GM13976 (cell line): ENCODE measurements at regions not wholly inside any gene's neighbourhood (a gene's known extent, or its start where the extent isn't known, plus 50 kb on each side); places are given as distances from the start of the nearest gene placed in this dataset.

Experiments used
- DNase-seq: peaks from one replicate; pipeline ENCODE4 v3.0.0; 2012; ENCODE audit warnings: low spot score
- in situ Hi-C: fragments of 300-500 bp; cut with MboI; formaldehyde crosslinking; loops from one replicate; pipeline ENCODE4 v1.12.0; 2022; ENCODE audit warnings: low sequenced_read_pairs, mixed read lengths, inconsistent platforms; ENCODE audit not compliant: unreplicated experiment
- TF ChIP-seq, protein P1 (sequence below): IDR thresholded peaks from 2 replicates; pipeline ENCODE4 v1.5.1; 2012; ENCODE audit warnings: borderline replicate concordance, mild to moderate bottlenecking; ENCODE audit not compliant: insufficient read depth; ENCODE audit errors: extremely low read depth, missing control alignments, control extremely low read depth

DNA sequence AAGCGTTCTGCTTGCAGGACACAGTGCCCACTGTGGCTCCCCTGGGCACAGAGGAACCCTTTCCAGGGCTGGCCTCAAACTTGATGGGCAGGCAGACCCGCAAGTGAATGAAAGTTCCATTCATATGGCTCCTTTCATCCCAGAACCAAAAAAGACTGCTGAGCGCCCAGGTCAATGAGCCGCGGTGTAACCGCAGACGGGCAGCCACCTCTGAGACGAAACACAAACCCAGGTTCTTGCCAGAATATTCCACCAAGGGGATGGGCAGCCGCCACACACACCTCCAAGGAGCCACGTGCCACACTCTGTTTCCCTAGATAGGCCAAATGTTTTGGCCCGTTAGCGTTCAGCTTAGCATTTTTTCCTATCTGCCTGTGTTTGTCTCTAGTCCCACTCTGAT, 82.8 kb upstream of the IGF1R start:
- in situ Hi-C loops = no loop called here
- TF ChIP-seq, protein P1, sequence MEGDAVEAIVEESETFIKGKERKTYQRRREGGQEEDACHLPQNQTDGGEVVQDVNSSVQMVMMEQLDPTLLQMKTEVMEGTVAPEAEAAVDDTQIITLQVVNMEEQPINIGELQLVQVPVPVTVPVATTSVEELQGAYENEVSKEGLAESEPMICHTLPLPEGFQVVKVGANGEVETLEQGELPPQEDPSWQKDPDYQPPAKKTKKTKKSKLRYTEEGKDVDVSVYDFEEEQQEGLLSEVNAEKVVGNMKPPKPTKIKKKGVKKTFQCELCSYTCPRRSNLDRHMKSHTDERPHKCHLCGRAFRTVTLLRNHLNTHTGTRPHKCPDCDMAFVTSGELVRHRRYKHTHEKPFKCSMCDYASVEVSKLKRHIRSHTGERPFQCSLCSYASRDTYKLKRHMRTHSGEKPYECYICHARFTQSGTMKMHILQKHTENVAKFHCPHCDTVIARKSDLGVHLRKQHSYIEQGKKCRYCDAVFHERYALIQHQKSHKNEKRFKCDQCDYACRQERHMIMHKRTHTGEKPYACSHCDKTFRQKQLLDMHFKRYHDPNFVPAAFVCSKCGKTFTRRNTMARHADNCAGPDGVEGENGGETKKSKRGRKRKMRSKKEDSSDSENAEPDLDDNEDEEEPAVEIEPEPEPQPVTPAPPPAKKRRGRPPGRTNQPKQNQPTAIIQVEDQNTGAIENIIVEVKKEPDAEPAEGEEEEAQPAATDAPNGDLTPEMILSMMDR = no peak
- no peak for DNase-seq

DNA sequence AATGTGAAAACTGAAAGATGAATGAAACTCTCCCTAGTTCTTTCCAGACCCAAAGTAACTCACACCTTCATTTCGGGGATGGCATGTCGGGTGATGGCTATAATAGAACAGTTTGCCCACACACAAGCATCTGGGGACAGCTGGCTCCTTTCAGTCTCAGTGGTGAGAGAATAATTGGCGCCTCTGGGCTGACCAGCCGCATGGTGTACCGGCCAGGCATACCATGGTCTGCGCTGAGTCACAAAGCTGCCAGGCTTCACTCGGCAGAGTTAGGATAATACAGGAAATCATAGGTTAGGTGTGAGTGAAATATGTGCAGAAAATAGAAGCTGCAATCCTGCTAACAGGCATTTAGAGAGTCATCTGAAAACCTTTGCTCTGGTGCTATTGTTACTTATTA, 80.4 kb upstream of the IGF1R start:
- no peak for DNase-seq

DNA sequence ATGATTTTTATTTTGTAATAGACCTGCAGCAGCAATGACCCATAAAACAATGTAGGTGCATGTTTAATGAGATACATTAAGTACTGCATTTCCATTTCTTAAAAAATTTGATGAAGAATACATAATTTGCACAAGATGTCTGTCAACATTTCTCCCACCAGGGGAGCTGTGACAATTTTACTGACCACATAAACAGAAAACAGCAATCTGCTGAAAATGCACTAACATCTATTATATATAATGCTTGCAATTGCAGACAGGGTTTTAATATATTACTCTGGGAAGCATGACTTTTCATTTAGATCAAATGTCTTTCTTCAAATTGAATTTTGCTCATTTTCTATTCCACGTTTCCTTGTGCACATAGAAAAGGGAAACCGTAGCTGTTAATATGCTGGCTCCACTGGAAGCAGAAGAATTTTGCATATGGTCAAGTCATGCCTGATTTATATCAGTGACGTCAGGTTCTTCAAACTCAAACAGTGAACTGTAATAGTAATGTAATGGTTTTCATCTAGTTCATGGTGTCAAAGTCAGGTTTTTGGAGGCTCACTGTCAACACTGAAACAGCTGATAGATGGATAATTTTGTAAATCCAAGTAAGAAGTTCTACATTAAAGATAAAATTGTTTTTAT, 79.8 kb upstream of the IGF1R start:
- in situ Hi-C loops = no loop called here
- no peak for DNase-seq
- TF ChIP-seq, protein P1 = no peak

More for the DNA sequence above, 80.4 kb upstream of the IGF1R start:
- TF ChIP-seq, protein P1 = no peak
- in situ Hi-C loops = no loop called here

DNA sequence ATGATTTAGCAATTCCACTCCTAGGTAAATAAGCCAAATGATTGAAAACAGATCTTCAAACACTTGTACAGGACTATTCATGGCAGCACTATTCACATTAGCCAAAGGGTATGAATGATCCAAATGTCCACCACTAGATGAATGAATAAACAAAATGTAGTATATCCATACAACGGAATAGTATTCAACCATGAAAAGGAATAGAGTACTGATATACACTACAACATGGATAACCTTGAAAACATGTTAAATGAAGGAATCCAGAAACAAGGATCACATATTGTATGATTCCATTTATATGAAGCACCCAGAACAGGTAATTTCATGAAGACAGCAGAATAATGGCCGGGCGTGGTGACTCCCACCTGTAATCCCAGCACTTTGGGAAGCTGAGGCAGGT, 78.2 kb upstream of the IGF1R start:
- in situ Hi-C loops = no loop called here
- DNase-seq = no peak
- TF ChIP-seq, protein P1 = no peak

DNA sequence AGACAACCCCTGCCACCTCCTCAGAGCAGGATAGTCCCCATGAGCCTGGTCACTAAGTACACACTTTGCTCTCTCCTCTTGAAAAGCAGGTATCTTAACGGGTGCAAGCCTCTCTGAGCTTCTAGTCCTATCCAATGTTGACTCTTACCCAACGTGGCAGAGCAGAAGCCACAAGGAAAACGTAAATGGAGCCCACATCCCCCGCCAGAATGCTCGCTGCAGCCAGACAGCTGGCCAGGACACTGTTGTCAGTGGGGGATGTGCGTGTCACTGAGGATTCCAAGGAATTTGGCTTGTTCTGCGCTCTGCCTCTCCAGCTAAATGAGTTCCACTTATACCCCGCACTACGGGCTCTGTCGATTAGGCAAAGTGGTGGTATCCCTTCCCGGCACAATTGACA, 67.8 kb upstream of the IGF1R start:
- DNase-seq = no peak
- in situ Hi-C loops = no loop called here
- TF ChIP-seq, protein P1 = no peak

DNA sequence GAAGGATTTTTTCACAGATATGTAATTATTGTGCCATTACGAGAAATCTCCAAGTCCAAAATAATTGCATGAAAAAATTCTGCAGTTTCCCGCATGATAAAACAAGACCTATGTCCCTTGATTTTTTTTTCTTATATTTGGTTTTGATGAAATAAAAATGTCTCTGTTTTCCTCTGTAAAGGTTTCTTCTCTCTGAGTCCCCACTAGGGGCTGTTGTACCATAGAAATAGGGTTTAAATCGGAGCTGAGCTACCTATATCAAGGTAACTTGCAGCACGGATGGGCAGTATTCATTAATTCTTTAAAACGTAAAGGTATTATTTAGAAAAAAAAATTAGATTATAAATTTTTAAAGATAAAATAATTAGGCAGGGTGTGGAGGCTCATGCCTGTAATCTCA, 66.6 kb upstream of the IGF1R start:
- TF ChIP-seq, protein P1 = no peak
- DNase-seq = no peak
- in situ Hi-C loops = no loop called here
